ENCODE measurements at regions not wholly inside any gene's neighbourhood (a gene's known extent, or its start where the extent isn't known, plus 50 kb on each side); places are given as distances from the start of the nearest gene placed in this dataset.

GRCh38 chr2:5914811-5915611 lies 222.8 kb downstream of the SOX11 start:
- TF ChIP-seq POLR2A (IDR thresholded peaks at IDR 0.05; ENCODE audit: low read length) (no peak), GATA1 (IDR thresholded peaks at IDR 0.05; ENCODE audit: low read depth, low read length) (no peak)
- no peak for DNase-seq

- TF ChIP-seq POLR2A (IDR thresholded peaks at IDR 0.05; ENCODE audit: low read length) (no peak), GATA1 (IDR thresholded peaks at IDR 0.05; ENCODE audit: low read depth, low read length) (no peak)
- peak in 1 of 2 experiments; percentile 34 for DNase-seq
These were observed 223.7 kb downstream of the SOX11 start for GRCh38 chr2:5915881-5916310.

GRCh38 chr2:5921081-5921642 lies 229.0 kb downstream of the SOX11 start:
- DNase-seq, result peak in 1 of 2 experiments; percentile 4
- TF ChIP-seq GATA1 (IDR thresholded peaks at IDR 0.05; ENCODE audit: low read depth, low read length) (no peak), POLR2A (IDR thresholded peaks at IDR 0.05; ENCODE audit: low read length) (no peak)

GRCh38 chr2:5923957-5924945 lies 232.1 kb downstream of the SOX11 start:
- DNase-seq, result no peak
- TF ChIP-seq POLR2A (IDR thresholded peaks at IDR 0.05; ENCODE audit: low read length) (no peak), GATA1 (IDR thresholded peaks at IDR 0.05; ENCODE audit: low read depth, low read length) (no peak)

- no peak for TF ChIP-seq POLR2A (IDR thresholded peaks at IDR 0.05; ENCODE audit: low read length)
- no peak for TF ChIP-seq GATA1 (IDR thresholded peaks at IDR 0.05; ENCODE audit: low read depth, low read length)
- no peak for DNase-seq
These were observed 233.4 kb downstream of the SOX11 start for GRCh38 chr2:5925604-5926003.

GRCh38 chr2:5926871-5927512 lies 234.8 kb downstream of the SOX11 start:
- no peak for TF ChIP-seq POLR2A (IDR thresholded peaks at IDR 0.05; ENCODE audit: low read length)
- DNase-seq, result no peak

- TF ChIP-seq GATA1 (IDR thresholded peaks at IDR 0.05; ENCODE audit: low read depth, low read length) (no peak), POLR2A (IDR thresholded peaks at IDR 0.05; ENCODE audit: low read length) (no peak)
- no peak for DNase-seq
These were observed 240.6 kb downstream of the SOX11 start for GRCh38 chr2:5932556-5933469.

GRCh38 chr2:5933669-5934068 lies 241.5 kb downstream of the SOX11 start:
- no peak for TF ChIP-seq POLR2A (IDR thresholded peaks at IDR 0.05; ENCODE audit: low read length)
- TF ChIP-seq GATA1 (IDR thresholded peaks at IDR 0.05; ENCODE audit: low read depth, low read length), result no peak

GRCh38 chr2:5937321-5937720 lies 245.1 kb downstream of the SOX11 start:
- TF ChIP-seq GATA1 (IDR thresholded peaks at IDR 0.05; ENCODE audit: low read depth, low read length) (no peak), POLR2A (IDR thresholded peaks at IDR 0.05; ENCODE audit: low read length) (no peak)
- no peak for DNase-seq

More at GRCh38 chr2:5933669-5934068, 241.5 kb downstream of the SOX11 start:
- no peak for DNase-seq

GRCh38 chr2:5937851-5938565 lies 245.8 kb downstream of the SOX11 start:
- no peak for DNase-seq
- TF ChIP-seq GATA1 (IDR thresholded peaks at IDR 0.05; ENCODE audit: low read depth, low read length) (no peak), POLR2A (IDR thresholded peaks at IDR 0.05; ENCODE audit: low read length) (no peak)

- TF ChIP-seq GATA1 (IDR thresholded peaks at IDR 0.05; ENCODE audit: low read depth, low read length) (no peak), POLR2A (IDR thresholded peaks at IDR 0.05; ENCODE audit: low read length) (no peak)
- DNase-seq, result no peak
These were observed 246.3 kb downstream of the SOX11 start for GRCh38 chr2:5938566-5938896.

- TF ChIP-seq GATA1 (IDR thresholded peaks at IDR 0.05; ENCODE audit: low read depth, low read length), result no peak
- no peak for TF ChIP-seq POLR2A (IDR thresholded peaks at IDR 0.05; ENCODE audit: low read length)
- DNase-seq, result no peak
These were observed 247.4 kb downstream of the SOX11 start for GRCh38 chr2:5939553-5939952.
